HCT116 (cell line): ENCODE measurements at regions not wholly inside any gene's neighbourhood (a gene's known extent, or its start where the extent isn't known, plus 50 kb on each side); places are given as distances from the start of the nearest gene placed in this dataset.

ENCODE experiments used
- ATAC-seq: fragments of 200-7000 bp; cut with Tn5 transposase; 2 replicates; pipeline ENCODE4 v1.9.1; 2020; ENCODE audit warnings: mild to moderate bottlenecking, moderate library complexity
- BruUV-seq: library from RNA; stranded (reverse); fragments of 400-500 nt; replicated peaks from 2 replicates; lab custom pipeline; 2021; lab: Mats Ljungman, UMichigan
- CTCF ChIA-PET: fragments of 300-600 bp; sonication (Branson Sonifier 250); formaldehyde crosslinking; loops from one replicate; lab custom pipeline; 2021; ENCODE audit warnings: antibody characterized with exemption; lab: Charles Lee
- POLR2A ChIA-PET: fragments of 300-600, 350-600 bp; sonication (Branson Sonifier 250); formaldehyde crosslinking; loops from one replicate; lab custom pipeline; 2021; ENCODE audit warnings: antibody characterized with exemption; lab: Charles Lee
- RAD21 ChIA-PET, 2 experiments: fragments of 300-600 bp; sonication (Branson Sonifier 250); formaldehyde crosslinking; loops; one replicate each; lab custom pipeline; 2023; ENCODE audit warnings: low total read pairs in 2 of 2; ENCODE audit not compliant: uncharacterized antibody in 2 of 2, unreplicated experiment in 2 of 2, low non-redundant PET in 1 of 2; lab: Charles Lee
- DNase-seq: peaks from one replicate; pipeline ENCODE4 v3.0.0-alpha.2; 2010; ENCODE audit warnings: low read depth, low spot score
- H2AFZ ChIP-seq: fragments of 200-600 bp; shearing (Covaris generic), sonication (generic); 2 replicates; pipeline ENCODE4 v1.6.1; 2017; ENCODE audit warnings: low read depth, mixed run types, mixed read lengths, antibody characterized with exemption, low read length; ENCODE audit not compliant: poor library complexity, severe bottlenecking
- H3K27ac ChIP-seq: 2 replicates; pipeline ENCODE4 v1.5.1; 2012; ENCODE audit warnings: low read depth, low read length
- H3K27me3 ChIP-seq: fragments of 200-600 bp; sonication (generic); 2 replicates; pipeline ENCODE4 v1.6.1; 2016; ENCODE audit warnings: mixed run types, low read length, mixed read lengths; ENCODE audit not compliant: insufficient read depth
- H3K36me3 ChIP-seq, 2 experiments: fragments of 200-500 bp in 1 of 2; fragments of 200-600 bp in 1 of 2; sonication (Bioruptor generic) in 1 of 2; sonication (generic) in 1 of 2; 2 replicates each; pipeline versions ENCODE4 v1.5.1 to v1.6.1; 2014 to 2016; ENCODE audit warnings: low read length in 2 of 2, inconsistent platforms in 1 of 2, mixed read lengths in 1 of 2, mixed run types in 1 of 2; ENCODE audit not compliant: insufficient read depth in 2 of 2, control insufficient read depth in 1 of 2
- H3K4me1 ChIP-seq, 2 experiments: fragments of 200-600 bp in 1 of 2; sonication (generic) in 1 of 2; 2 replicates each; pipeline versions ENCODE4 v1.5.1 to v1.6.1; 2012 to 2017; ENCODE audit warnings: low read length in 2 of 2, inconsistent platforms in 1 of 2, mild to moderate bottlenecking in 1 of 2, mixed read lengths in 1 of 2, mixed run types in 1 of 2, moderate library complexity in 1 of 2; ENCODE audit not compliant: insufficient read depth in 2 of 2, control insufficient read depth in 1 of 2
- H3K4me2 ChIP-seq: fragments of 200-600 bp; sonication (generic); 2 replicates; pipeline ENCODE4 v1.6.1; 2017; ENCODE audit warnings: mixed run types, low read length, mixed read lengths
- H3K4me3 ChIP-seq, 2 experiments: fragments of 200-600 bp in 1 of 2; sonication (generic) in 1 of 2; replicated peaks in 1 of 2; 2 replicates each; pipeline ENCODE4 v1.5.1; 2011 to 2016; ENCODE audit warnings: low read length in 2 of 2, control low read depth in 1 of 2, low read depth in 1 of 2, mild to moderate bottlenecking in 1 of 2, mixed read lengths in 1 of 2, mixed run types in 1 of 2
- H3K79me2 ChIP-seq: fragments of 200-600 bp; sonication (generic); 2 replicates; pipeline ENCODE4 v1.6.1; 2017; ENCODE audit warnings: mild to moderate bottlenecking, mixed run types, low read length, moderate library complexity, mixed read lengths; ENCODE audit not compliant: insufficient read depth
- H3K9ac ChIP-seq: fragments of 200-600 bp; sonication (generic); 2 replicates; pipeline ENCODE4 v1.6.1; 2016; ENCODE audit warnings: low read length, mixed read lengths
- H3K9me2 ChIP-seq: fragments of 200-600 bp; sonication (generic), shearing (Covaris generic); 2 replicates; pipeline ENCODE4 v1.6.1; 2017; ENCODE audit warnings: mixed run types, mild to moderate bottlenecking, moderate library complexity; ENCODE audit not compliant: insufficient read depth
- H3K9me3 ChIP-seq, 2 experiments: fragments of 200-500 bp in 1 of 2; fragments of 200-600 bp in 1 of 2; sonication (Bioruptor generic) in 1 of 2; sonication (generic) in 1 of 2; 2 replicates each; pipeline ENCODE4 v1.6.1; 2014 to 2017; ENCODE audit warnings: low read length in 2 of 2, mixed read lengths in 2 of 2, inconsistent platforms in 1 of 2, low read depth in 1 of 2, mild to moderate bottlenecking in 1 of 2, mixed run types in 1 of 2, moderate library complexity in 1 of 2; ENCODE audit not compliant: control insufficient read depth in 1 of 2, insufficient read depth in 1 of 2
- H4K20me1 ChIP-seq: fragments of 200-600 bp; sonication (generic), shearing (Covaris generic); 2 replicates; pipeline ENCODE4 v1.6.1; 2017; ENCODE audit warnings: mixed run types, mild to moderate bottlenecking, moderate library complexity; ENCODE audit not compliant: insufficient read depth
- CBX3 ChIP-seq: IDR thresholded peaks from 2 replicates; pipeline ENCODE4 v1.6.1; 2012; ENCODE audit warnings: low read depth
- POLR2A ChIP-seq: IDR thresholded peaks from 2 replicates; pipeline ENCODE4 v1.7.0; 2011; ENCODE audit warnings: borderline replicate concordance; ENCODE audit not compliant: insufficient read depth, insufficient read length; ENCODE audit errors: extremely low read depth
- POLR2AphosphoS5 ChIP-seq: IDR thresholded peaks from 2 replicates; pipeline ENCODE4 v1.6.1; 2011; ENCODE audit warnings: mild to moderate bottlenecking, low read depth, low read length, moderate library complexity
- RAD21 ChIP-seq: IDR thresholded peaks from 2 replicates; pipeline ENCODE4 v1.6.1; 2012; ENCODE audit warnings: low read depth, mild to moderate bottlenecking
- SRF ChIP-seq: IDR thresholded peaks from 2 replicates; pipeline ENCODE4 v1.6.1; 2012; ENCODE audit warnings: low read depth
- YY1 ChIP-seq: IDR thresholded peaks from 2 replicates; pipeline ENCODE4 v1.6.1; 2011; ENCODE audit warnings: low read length, low read depth, moderate library complexity, mild to moderate bottlenecking; ENCODE audit not compliant: insufficient replicate concordance; ENCODE audit errors: extremely low read depth
- ZFX ChIP-seq: fragments of 450-650 bp; IDR thresholded peaks from 2 replicates; pipeline ENCODE4 v1.6.1; 2017
- ZNF274 ChIP-seq: fragments of 200-500 bp; sonication (Bioruptor generic); IDR thresholded peaks from 2 replicates; pipeline ENCODE4 v1.6.1; 2014; ENCODE audit warnings: mild to moderate bottlenecking, low read depth, low read length, inconsistent platforms
- intact Hi-C: fragments of 100-400 bp; cut with micrococcal nuclease; formaldehyde crosslinking; loops from 2 replicates; pipeline ENCODE4 v1.10.0; 2022

- Histone ChIP-seq H3K27ac (no peak overlapping the region), H4K20me1 (no peaks in the 10 kb centered on the region), H3K36me3 (no peaks in the 10 kb centered on the region), H3K4me2 (peak overlapping the region; percentile 71), H3K4me1 (peaks cover 7 to 32% of the 10 kb centered on the region in 2 experiments), H3K4me3 (peak overlapping the region in 1 of 2 experiments; percentile 36; a peak in 1 of 4 replicates), H3K9me2 (no peaks in the 10 kb centered on the region), H3K9ac (peak overlapping the region; percentile 45; the same call in 1 of the 2 replicates), H3K79me2 (no peaks in the 10 kb centered on the region), H3K9me3 (no peaks in the 10 kb centered on the region), H2AFZ (peak overlapping the region; percentile 92)
- intact Hi-C loops, result loop anchor here (1.0 to 5.0 kb wide), 6 partner anchors 63 to 389 kb away; no protein-coding TSS in a partner anchor
- no TSS peak for BruUV-seq
- ChIA-PET CTCF (interaction anchor here (1.0 to 2.1 kb wide), 7 partner anchors 11 to 388 kb away, joined by 5 to 24 read pairs (median 7); no protein-coding TSS in a partner anchor), RAD21 (interaction anchor here (0.6 to 1.2 kb wide), 5 partner anchors 23 to 246 kb away, joined by 3 to 9 read pairs (median 5); no protein-coding TSS in a partner anchor), POLR2A (interaction anchor here (0.9 kb wide), 1 partner anchor 24 kb away, joined by 3 read pairs; no protein-coding TSS in a partner anchor)
- peak; percentile 21; the same call in 1 of the 2 replicates for ATAC-seq
- DNase-seq, result no peak
- TF ChIP-seq POLR2A, result no peak
- TF ChIP-seq RAD21, result no peak
- TF ChIP-seq POLR2AphosphoS5, result no peak
- no peak for TF ChIP-seq CBX3
- no peak for TF ChIP-seq YY1
- no peak for TF ChIP-seq SRF
- no peak for TF ChIP-seq ZNF274
- TF ChIP-seq ZFX, result no peak
- TF ChIP-seq, all 23 proteins: peak for 0
- no peaks in the 10 kb centered on the region for H3K27me3 ChIP-seq
These were observed 53.5 kb upstream of the PPP2R5C start for GRCh38 chr14:101707863-101708620.
